Stomach (tissue), 8 donors: ENCODE measurements at regions not wholly inside any gene's neighbourhood (a gene's known extent, or its start where the extent isn't known, plus 50 kb on each side); places are given as distances from the start of the nearest gene placed in this dataset.

ENCODE experiments used
- DNase-seq, 2 donors: peaks; one replicate each; pipeline versions ENCODE4 v3.0.0 to v3.0.0-alpha.2; 2013 to 2019
- H3K27ac ChIP-seq, 5 donors: fragments of 200-600 bp in 4 of 5; sonication (generic) in 4 of 5; one replicate each; pipeline ENCODE4 v1.5.1; 2013 to 2019; ENCODE audit warnings: mild to moderate bottlenecking in 1 of 5, moderate library complexity in 1 of 5
- H3K27me3 ChIP-seq, 3 donors: fragments of 200-600 bp; sonication (generic); one replicate each; pipeline ENCODE4 v1.5.1; 2017 to 2019; ENCODE audit warnings: mixed run types in 1 of 3
- H3K36me3 ChIP-seq, 4 donors: fragments of 200-600 bp; sonication (generic); 1 replicate in 3 of 4; 2 replicates in 1 of 4; pipeline ENCODE4 v1.5.1; 2016 to 2019
- H3K4me1 ChIP-seq, 4 donors: fragments of 200-600 bp; sonication (generic); one replicate each; pipeline ENCODE4 v1.5.1; 2016 to 2019
- H3K4me3 ChIP-seq, 4 donors: fragments of 200-600 bp; sonication (generic) in 3 of 4; one replicate each; pipeline ENCODE4 v1.5.1; 2016 to 2019; ENCODE audit warnings: mild to moderate bottlenecking in 1 of 4
- H3K9me3 ChIP-seq, 4 donors: fragments of 200-600 bp; sonication (generic); one replicate each; pipeline ENCODE4 v1.5.1; 2016 to 2019
- CTCF ChIP-seq, 7 experiments: fragments of 450-650 bp in 4 of 7; fragments of 200-600 bp in 3 of 7; sonication (generic) in 3 of 7; IDR thresholded peaks; one replicate each; pipeline ENCODE4 v1.5.1; 2016 to 2019; ENCODE audit warnings: antibody characterized with exemption in 7 of 7, control low read depth in 2 of 7, mild to moderate bottlenecking in 1 of 7
- EP300 ChIP-seq: sonication (generic); formaldehyde crosslinking; IDR thresholded peaks from one replicate; pipeline ENCODE4 v1.6.1; 2017; ENCODE audit warnings: antibody characterized with exemption
- POLR2A ChIP-seq, 4 donors: fragments of 450-650 bp; IDR thresholded peaks; one replicate each; pipeline ENCODE4 v1.6.1; 2016; ENCODE audit warnings: antibody characterized with exemption in 4 of 4, control low read depth in 2 of 4, mild to moderate bottlenecking in 1 of 4, moderate library complexity in 1 of 4
- POLR2AphosphoS5 ChIP-seq, 3 donors: sonication (generic); formaldehyde crosslinking; IDR thresholded peaks; one replicate each; pipeline ENCODE4 v1.6.1; 2016; ENCODE audit warnings: antibody characterized with exemption in 3 of 3
- WGBS, 5 donors: extraction: QIAGEN DNeasy Blood & Tissue Kit in 3 of 5; methylation state at CpG; one replicate each; pipeline versions ENCODE4 v1.1.5 to v1.1.7; 2013 to 2018; 5-methylcytosine and 5-hydroxymethylcytosine counted together
- intact Hi-C: fragments of 100-400 bp; cut with DNase I; formaldehyde crosslinking; loops from one replicate; pipeline ENCODE4 v1.15.1; 2023; ENCODE audit warnings: low total_unique reads
- donor health status: healthy with polysubstance abuse.
- donor health status: Bipolar disorder and iron deficiency.
- donor health status: healthy.

GRCh38 chr2:146226077-146226476 is 1618.8 kb upstream of the ACVR2A start:
- H3K27ac ChIP-seq = no peak overlapping the region
- intact Hi-C loops = no loop called here
- H3K36me3 ChIP-seq = no peaks in the 10 kb centered on the region
- DNase-seq = no peak
- H3K9me3 ChIP-seq = no peaks in the 10 kb centered on the region
- H3K4me1 ChIP-seq = no peaks in the 10 kb centered on the region
- no peak overlapping the region for H3K4me3 ChIP-seq
- 81 to 95% (median 91%) methylated on average over 2 of the region's 2 CpGs for WGBS, 5 donors
- H3K27me3 ChIP-seq = no peaks in the 10 kb centered on the region
- TF ChIP-seq CTCF (IDR thresholded peaks at IDR 0.05) (no peak), POLR2AphosphoS5 (IDR thresholded peaks at IDR 0.05) (no peak), EP300 (no peak), POLR2A (IDR thresholded peaks at IDR 0.05) (no peak)

GRCh38 chr2:146221826-146222225 is 1623.0 kb upstream of the ACVR2A start:
- Histone ChIP-seq H3K27me3 (no peaks in the 10 kb centered on the region), H3K4me1 (no peaks in the 10 kb centered on the region), H3K36me3 (no peaks in the 10 kb centered on the region), H3K27ac (no peak overlapping the region), H3K9me3 (no peaks in the 10 kb centered on the region), H3K4me3 (no peak overlapping the region)
- DNase-seq = no peak
- TF ChIP-seq POLR2A (IDR thresholded peaks at IDR 0.05) (no peak), EP300 (no peak), CTCF (IDR thresholded peaks at IDR 0.05) (no peak), POLR2AphosphoS5 (IDR thresholded peaks at IDR 0.05) (no peak)
- WGBS, 5 donors = 69 to 80% (median 73%) methylated on average over 2 of the region's 2 CpGs
- intact Hi-C loops = no loop called here

GRCh38 chr2:146220957-146221356 is 1623.9 kb upstream of the ACVR2A start:
- H3K4me3 ChIP-seq = no peak overlapping the region
- H3K36me3 ChIP-seq = no peaks in the 10 kb centered on the region
- no peaks in the 10 kb centered on the region for H3K9me3 ChIP-seq
- no peaks in the 10 kb centered on the region for H3K4me1 ChIP-seq
- intact Hi-C loops = no loop called here
- no peaks in the 10 kb centered on the region for H3K27me3 ChIP-seq
- no peak for DNase-seq
- no peak overlapping the region for H3K27ac ChIP-seq
- TF ChIP-seq EP300 (no peak), POLR2A (IDR thresholded peaks at IDR 0.05) (no peak)

GRCh38 chr2:146214394-146214929 is 1630.4 kb upstream of the ACVR2A start:
- Histone ChIP-seq H3K27me3 (no peaks in the 10 kb centered on the region), H3K9me3 (peaks cover 0 to 6% (median 0%) of the 10 kb centered on the region in 4 donors), H3K27ac (no peak overlapping the region), H3K4me3 (no peak overlapping the region), H3K36me3 (no peaks in the 10 kb centered on the region), H3K4me1 (no peaks in the 10 kb centered on the region)
- intact Hi-C loops = no loop called here
- TF ChIP-seq CTCF (IDR thresholded peaks at IDR 0.05) = no peak
- no peak for TF ChIP-seq POLR2A (IDR thresholded peaks at IDR 0.05)
- no peak for TF ChIP-seq POLR2AphosphoS5 (IDR thresholded peaks at IDR 0.05)
- TF ChIP-seq EP300 = no peak
- DNase-seq = peak in 1 of 2 donors; percentile 77
- 77 to 88% (median 79%) methylated on average over 2 of the region's 2 CpGs for WGBS, 5 donors

- DNase-seq = no peak
- TF ChIP-seq POLR2A (IDR thresholded peaks at IDR 0.05) (no peak), EP300 (no peak), CTCF (IDR thresholded peaks at IDR 0.05) (no peak), POLR2AphosphoS5 (IDR thresholded peaks at IDR 0.05) (no peak)
- intact Hi-C loops = no loop called here
- no peaks in the 10 kb centered on the region for H3K4me1 ChIP-seq
- H3K27ac ChIP-seq = no peak overlapping the region
- H3K36me3 ChIP-seq = no peaks in the 10 kb centered on the region
- H3K9me3 ChIP-seq = peaks cover 0 to 6% (median 0%) of the 10 kb centered on the region in 4 donors
- no peak overlapping the region for H3K4me3 ChIP-seq
- H3K27me3 ChIP-seq = no peaks in the 10 kb centered on the region
Observed at GRCh38 chr2:146213674-146214073, 1631.2 kb upstream of the ACVR2A start.
